T-cell (primary cell): ENCODE measurements at regions not wholly inside any gene's neighbourhood (a gene's known extent, or its start where the extent isn't known, plus 50 kb on each side); places are given as distances from the start of the nearest gene placed in this dataset.

Experiments used
- ATAC-seq, 4 experiments: fragments of 200-7000 bp in 3 of 4; fragments of 150-1000 bp in 1 of 4; cut with Tn5 transposase; replicated peaks in 1 of 4; 1 replicate in 3 of 4; 2 replicates in 1 of 4; pipeline ENCODE4 v1.10.0; 2021; ENCODE audit warnings: moderate library complexity in 3 of 4, mild to moderate bottlenecking in 2 of 4, moderate number of reproducible peaks in 1 of 4
- CTCF ChIA-PET, 2 donors: fragments of 300-600 bp; sonication (Branson Sonifier 250); formaldehyde crosslinking; loops; one replicate each; lab custom pipeline; 2022; ENCODE audit warnings: antibody characterized with exemption in 2 of 2; lab: Charles Lee
- POLR2A ChIA-PET, 2 donors: fragments of 300-600 bp; sonication (Branson Sonifier 250); formaldehyde crosslinking; loops; one replicate each; lab custom pipeline; 2022; ENCODE audit warnings: antibody characterized with exemption in 2 of 2; lab: Charles Lee
- DNase-seq, 35 experiments: peaks; one replicate each; pipeline versions ENCODE4 v3.0.0 to v3.0.0-alpha.2; 2013 to 2023
- H3K27ac ChIP-seq: one replicate; pipeline ENCODE4 v1.5.1; 2013; ENCODE audit warnings: low read length
- H3K27me3 ChIP-seq, 2 experiments: replicated peaks in 1 of 2; 1 replicate in 1 of 2; 2 replicates in 1 of 2; pipeline versions ENCODE4 v1.6.1 to v1.7.0; 2013; ENCODE audit warnings: low read length in 1 of 2, mixed read lengths in 1 of 2; ENCODE audit not compliant: control insufficient read depth in 2 of 2, insufficient read depth in 2 of 2; ENCODE audit errors: extremely low read depth in 1 of 2
- H3K36me3 ChIP-seq, 2 donors: 1 replicate in 1 of 2; 2 replicates in 1 of 2; pipeline versions ENCODE4 v1.6.1 to v1.7.0; 2013; ENCODE audit warnings: low read length in 1 of 2; ENCODE audit not compliant: control insufficient read depth in 2 of 2, insufficient read depth in 1 of 2; ENCODE audit errors: extremely low read depth in 1 of 2
- H3K4me1 ChIP-seq, 2 experiments: 1 replicate in 1 of 2; 2 replicates in 1 of 2; pipeline versions ENCODE4 v1.6.1 to v1.7.0; 2013; ENCODE audit warnings: low read length in 2 of 2, mixed read lengths in 1 of 2; ENCODE audit not compliant: insufficient read depth in 2 of 2, control insufficient read depth in 1 of 2; ENCODE audit errors: extremely low read depth in 1 of 2
- H3K4me3 ChIP-seq, 2 donors: 1 replicate in 1 of 2; 2 replicates in 1 of 2; pipeline versions ENCODE4 v1.5.1 to v1.7.0; 2013; ENCODE audit warnings: mild to moderate bottlenecking in 2 of 2, low read length in 1 of 2, moderate library complexity in 1 of 2; ENCODE audit not compliant: control insufficient read depth in 1 of 2; ENCODE audit errors: extremely low read depth in 1 of 2
- H3K9me3 ChIP-seq: 2 replicates; pipeline ENCODE4 v1.7.0; 2013
- H3K27ac Mint-ChIP-seq, 2 donors: one replicate each; pipeline ENCODE4 v1.8.0; 2020 to 2021; ENCODE audit warnings: mild to moderate bottlenecking in 2 of 2, mixed read lengths in 2 of 2
- H3K27me3 Mint-ChIP-seq, 2 donors: one replicate each; pipeline ENCODE4 v1.8.0; 2021 to 2022; ENCODE audit warnings: mixed read lengths in 2 of 2
- H3K36me3 Mint-ChIP-seq: one replicate; pipeline ENCODE4 v1.8.0; 2021; ENCODE audit warnings: mixed read lengths
- H3K4me1 Mint-ChIP-seq, 3 donors: one replicate each; pipeline ENCODE4 v1.8.0; 2020 to 2022; ENCODE audit warnings: mixed read lengths in 3 of 3, mild to moderate bottlenecking in 1 of 3
- H3K4me3 Mint-ChIP-seq, 3 donors: one replicate each; pipeline ENCODE4 v1.8.0; 2020 to 2022; ENCODE audit warnings: mild to moderate bottlenecking in 3 of 3, mixed read lengths in 3 of 3, moderate library complexity in 3 of 3
- H3K9me3 Mint-ChIP-seq, 3 donors: one replicate each; pipeline ENCODE4 v1.8.0; 2020 to 2022; ENCODE audit warnings: mixed read lengths in 3 of 3
- WGBS: methylation state at CpG from one replicate; pipeline ENCODE4 v1.1.5; 2013; ENCODE audit warnings: missing lambda C conversion rate; ENCODE audit not compliant: insufficient coverage; 5-methylcytosine and 5-hydroxymethylcytosine counted together

- H3K4me3 Mint-ChIP-seq = no peak overlapping the region
- H3K27ac Mint-ChIP-seq = no peak overlapping the region
- Histone ChIP-seq H3K4me1 (no peaks in the 10 kb centered on the region), H3K27ac (no peak overlapping the region), H3K4me3 (no peak overlapping the region), H3K36me3 (no peaks in the 10 kb centered on the region), H3K9me3 (no peaks in the 10 kb centered on the region), H3K27me3 (peaks cover 0 to 30% of the 10 kb centered on the region in 2 experiments)
- WGBS = 86% methylated on average over 21 of the region's 22 CpGs
- ATAC-seq (no peak), DNase-seq (no peak)
- CTCF ChIA-PET = no interaction called here
- peaks cover 18 to 22% of the 10 kb centered on the region in 2 donors for H3K27me3 Mint-ChIP-seq
- no peaks in the 10 kb centered on the region for H3K9me3 Mint-ChIP-seq
- POLR2A ChIA-PET = no interaction called here
- H3K4me1 Mint-ChIP-seq = no peaks in the 10 kb centered on the region
- H3K36me3 Mint-ChIP-seq = no peaks in the 10 kb centered on the region
Observed at GRCh38 chr9:135245482-135246247, 158.2 kb downstream of the OLFM1 start.

DNA sequence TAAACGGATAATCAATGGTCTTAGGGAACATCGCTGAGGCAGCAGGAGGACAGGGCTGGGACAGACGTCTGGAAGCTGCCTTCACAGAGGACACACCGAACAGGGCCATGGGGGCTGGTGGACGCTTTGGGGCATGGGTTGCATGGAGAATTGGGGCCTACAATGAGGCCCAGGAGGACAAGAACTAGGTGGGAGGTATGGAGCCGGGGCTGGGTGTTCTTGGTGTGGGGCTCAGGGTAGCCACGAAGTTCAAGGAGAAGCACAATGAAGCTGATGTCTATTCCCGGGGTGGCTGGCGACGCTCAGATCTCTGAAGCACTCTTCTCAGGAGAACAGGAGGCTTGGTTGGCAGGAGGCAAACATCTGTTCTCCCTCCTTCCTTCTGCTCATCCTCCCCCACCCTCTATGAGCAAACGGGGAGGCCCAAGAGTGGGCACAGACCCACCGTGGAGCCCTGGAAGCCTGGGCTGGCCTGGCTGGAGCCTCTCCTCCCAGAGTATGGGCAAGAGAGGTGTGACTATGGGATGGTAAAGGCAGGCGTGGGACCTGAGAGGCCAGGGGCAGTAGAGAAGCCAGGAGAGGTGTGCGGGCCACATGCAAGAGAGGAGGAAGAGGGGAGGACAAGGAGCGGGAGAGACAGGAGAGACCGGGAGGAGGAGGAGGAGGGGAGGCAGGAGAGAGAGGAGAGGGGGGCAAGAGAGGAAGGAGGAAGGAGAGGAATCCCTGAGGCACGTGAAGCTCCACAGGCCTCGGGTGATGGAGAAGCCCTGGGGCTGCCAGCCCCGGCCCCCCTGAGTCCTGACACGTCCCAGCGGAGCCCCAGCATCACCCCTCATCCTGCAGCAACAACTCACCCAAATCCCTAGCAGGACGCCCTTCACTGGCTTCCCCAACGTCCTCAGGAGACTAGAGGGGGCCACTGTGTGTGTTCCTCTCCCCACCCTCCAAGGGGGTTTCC lies 159.1 kb downstream of the OLFM1 start:
- Mint-ChIP-seq H3K9me3 (no peaks in the 10 kb centered on the region), H3K4me3 (no peak overlapping the region), H3K36me3 (no peaks in the 10 kb centered on the region), H3K27me3 (peaks cover 18 to 22% of the 10 kb centered on the region in 2 donors), H3K27ac (no peak overlapping the region), H3K4me1 (no peaks in the 10 kb centered on the region)
- Histone ChIP-seq H3K4me3 (no peak overlapping the region), H3K4me1 (no peaks in the 10 kb centered on the region), H3K36me3 (no peaks in the 10 kb centered on the region), H3K27ac (no peak overlapping the region), H3K27me3 (peaks cover 0 to 30% of the 10 kb centered on the region in 2 experiments), H3K9me3 (no peaks in the 10 kb centered on the region)
- no peak for ATAC-seq
- no peak for DNase-seq
- 66% methylated on average over 15 of the region's 23 CpGs for WGBS
- CTCF ChIA-PET = no interaction called here
- POLR2A ChIA-PET = no interaction called here

DNA sequence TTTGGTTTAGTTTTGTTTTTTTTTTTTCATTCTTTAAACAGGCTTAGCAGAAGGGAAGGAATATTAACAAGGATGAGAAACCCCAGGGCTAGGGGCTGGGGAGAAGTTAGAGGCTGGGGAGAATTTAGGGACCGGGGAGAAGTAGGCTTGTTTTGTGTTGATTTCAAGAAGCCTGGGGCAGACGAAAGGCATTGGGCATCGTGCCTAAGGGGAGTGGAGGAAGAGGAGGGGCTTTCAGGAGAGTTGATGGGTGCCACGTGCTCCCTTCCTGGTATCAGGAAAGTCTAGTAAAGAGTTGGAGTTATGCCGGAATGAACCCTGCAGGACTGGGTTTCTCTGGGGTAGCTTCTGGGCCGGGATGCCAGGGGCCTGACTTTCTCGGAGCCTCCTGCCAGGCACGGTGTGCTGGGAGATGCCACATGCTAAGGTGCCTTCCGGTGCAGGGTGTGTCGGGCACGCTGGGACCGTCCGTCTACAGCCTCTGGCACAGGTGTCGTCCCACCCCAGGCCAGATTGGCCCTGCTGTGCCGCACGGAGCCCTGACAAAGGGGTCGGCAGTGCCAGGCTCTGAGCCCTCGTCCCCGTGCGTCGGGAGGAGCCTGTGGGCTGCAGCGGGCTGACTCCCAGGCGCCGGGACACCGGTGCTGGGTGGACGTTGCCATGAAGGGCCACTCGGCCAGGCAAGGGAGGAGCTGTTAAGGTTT lies 159.9 kb downstream of the OLFM1 start:
- Mint-ChIP-seq H3K27ac (no peak overlapping the region), H3K36me3 (no peaks in the 10 kb centered on the region), H3K4me3 (no peak overlapping the region), H3K9me3 (no peaks in the 10 kb centered on the region), H3K27me3 (peaks cover 22% of the 10 kb centered on the region in 2 donors), H3K4me1 (no peaks in the 10 kb centered on the region)
- no peak overlapping the region for H3K4me3 ChIP-seq
- ATAC-seq = no peak
- CTCF ChIA-PET = no interaction called here
- no peaks in the 10 kb centered on the region for H3K36me3 ChIP-seq
- peaks cover 0 to 30% of the 10 kb centered on the region in 2 experiments for H3K27me3 ChIP-seq
- no peaks in the 10 kb centered on the region for H3K9me3 ChIP-seq
- DNase-seq = no peak
- 81% methylated on average over 23 of the region's 27 CpGs for WGBS
- H3K4me1 ChIP-seq = no peaks in the 10 kb centered on the region
- H3K27ac ChIP-seq = no peak overlapping the region
- POLR2A ChIA-PET = no interaction called here

GRCh38 chr9:135248111-135248510 lies 160.6 kb downstream of the OLFM1 start:
- Histone ChIP-seq H3K9me3 (no peaks in the 10 kb centered on the region), H3K4me1 (no peaks in the 10 kb centered on the region), H3K36me3 (no peaks in the 10 kb centered on the region), H3K27ac (no peak overlapping the region), H3K27me3 (peaks cover under 1 to 30% of the 10 kb centered on the region in 2 experiments), H3K4me3 (no peak overlapping the region)
- ChIA-PET POLR2A (no interaction called here), CTCF (no interaction called here)
- H3K36me3 Mint-ChIP-seq = no peaks in the 10 kb centered on the region
- H3K4me1 Mint-ChIP-seq = no peaks in the 10 kb centered on the region
- H3K27me3 Mint-ChIP-seq = peaks cover 21 to 23% of the 10 kb centered on the region in 2 donors
- 86% methylated on average over 8 of the region's 8 CpGs for WGBS
- no peak for DNase-seq
- H3K4me3 Mint-ChIP-seq = no peak overlapping the region
- H3K27ac Mint-ChIP-seq = no peak overlapping the region
- ATAC-seq = no peak
- H3K9me3 Mint-ChIP-seq = no peaks in the 10 kb centered on the region

DNA sequence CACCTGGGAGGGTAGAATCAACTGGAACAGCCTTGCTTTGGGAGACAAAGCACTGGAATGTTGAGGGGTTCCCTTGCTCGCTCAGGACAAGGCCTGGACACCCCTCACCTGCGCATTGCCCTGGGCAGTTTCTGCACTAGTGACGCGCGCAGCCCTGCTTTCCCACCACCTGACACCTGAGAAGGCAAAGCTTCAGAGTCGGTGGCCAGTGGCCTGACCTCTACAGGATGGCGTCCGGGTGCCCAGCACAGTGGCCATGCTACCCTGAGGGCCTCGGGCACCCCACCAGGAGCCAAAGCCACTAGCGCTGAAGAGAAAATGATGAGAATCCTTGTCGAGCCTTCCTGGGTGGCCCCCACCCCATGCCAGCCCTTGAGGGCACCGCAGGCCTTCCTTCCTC lies 161.3 kb downstream of the OLFM1 start:
- H3K4me3 Mint-ChIP-seq = no peak overlapping the region
- CTCF ChIA-PET = no interaction called here
- Histone ChIP-seq H3K9me3 (no peaks in the 10 kb centered on the region), H3K4me1 (no peaks in the 10 kb centered on the region), H3K27me3 (peaks cover 2 to 30% of the 10 kb centered on the region in 2 experiments), H3K36me3 (no peaks in the 10 kb centered on the region), H3K4me3 (no peak overlapping the region), H3K27ac (no peak overlapping the region)
- POLR2A ChIA-PET = no interaction called here
- no peak for ATAC-seq
- no peaks in the 10 kb centered on the region for H3K36me3 Mint-ChIP-seq
- H3K27me3 Mint-ChIP-seq = peaks cover 21 to 22% of the 10 kb centered on the region in 2 donors
- no peaks in the 10 kb centered on the region for H3K9me3 Mint-ChIP-seq
- H3K27ac Mint-ChIP-seq = no peak overlapping the region
- DNase-seq = no peak
- 84% methylated on average over 10 of the region's 12 CpGs for WGBS
- no peaks in the 10 kb centered on the region for H3K4me1 Mint-ChIP-seq

- H3K9me3 Mint-ChIP-seq = no peaks in the 10 kb centered on the region
- 73% methylated on average over 9 of the region's 9 CpGs for WGBS
- H3K4me1 Mint-ChIP-seq = no peaks in the 10 kb centered on the region
- peaks cover 21 to 22% of the 10 kb centered on the region in 2 donors for H3K27me3 Mint-ChIP-seq
- no peaks in the 10 kb centered on the region for H3K36me3 ChIP-seq
- no peak overlapping the region for H3K27ac ChIP-seq
- no peaks in the 10 kb centered on the region for H3K9me3 ChIP-seq
- H3K36me3 Mint-ChIP-seq = no peaks in the 10 kb centered on the region
- POLR2A ChIA-PET = no interaction called here
- CTCF ChIA-PET = no interaction called here
- H3K27ac Mint-ChIP-seq = no peak overlapping the region
- DNase-seq = no peak
- H3K4me1 ChIP-seq = no peaks in the 10 kb centered on the region
- peaks cover 2 to 30% of the 10 kb centered on the region in 2 experiments for H3K27me3 ChIP-seq
- no peak overlapping the region for H3K4me3 ChIP-seq
- H3K4me3 Mint-ChIP-seq = no peak overlapping the region
- no peak for ATAC-seq
Observed at GRCh38 chr9:135249191-135249590, 161.7 kb downstream of the OLFM1 start.
